T-helper 2 cell treated with Interferon-gamma antibody and Interleukin-4, amounts not matched to agents 5 μg/mL and 100 μg/mL, for 36 hours (primary cell): ENCODE measurements at regions not wholly inside any gene's neighbourhood (a gene's known extent, or its start where the extent isn't known, plus 50 kb on each side); places are given as distances from the start of the nearest gene placed in this dataset.
"Not testable (repeated sequence)": the region's sequence is repeated elsewhere in the genome, so short reads cannot be mapped to it uniquely, and the experiment has no call there.

Source experiments
- DNase-seq: peaks from one replicate; pipeline ENCODE4 v3.0.0; 2021; ENCODE audit warnings: low spot score
- H3K27ac Mint-ChIP-seq: one replicate; pipeline ENCODE4 v1.8.0; 2021; ENCODE audit warnings: mild to moderate bottlenecking, mixed read lengths
- H3K27me3 Mint-ChIP-seq: one replicate; pipeline ENCODE4 v1.8.0; 2021; ENCODE audit warnings: low read depth, mixed read lengths
- H3K36me3 Mint-ChIP-seq: one replicate; pipeline ENCODE4 v1.8.0; 2021; ENCODE audit warnings: low read depth, mixed read lengths
- H3K4me1 Mint-ChIP-seq: one replicate; pipeline ENCODE4 v1.8.0; 2021; ENCODE audit warnings: low read depth, mixed read lengths
- H3K4me3 Mint-ChIP-seq: one replicate; pipeline ENCODE4 v1.8.0; 2022; ENCODE audit warnings: mild to moderate bottlenecking, moderate library complexity, mixed read lengths
- H3K9me3 Mint-ChIP-seq: one replicate; pipeline ENCODE4 v1.8.0; 2021; ENCODE audit warnings: mixed read lengths

DNA sequence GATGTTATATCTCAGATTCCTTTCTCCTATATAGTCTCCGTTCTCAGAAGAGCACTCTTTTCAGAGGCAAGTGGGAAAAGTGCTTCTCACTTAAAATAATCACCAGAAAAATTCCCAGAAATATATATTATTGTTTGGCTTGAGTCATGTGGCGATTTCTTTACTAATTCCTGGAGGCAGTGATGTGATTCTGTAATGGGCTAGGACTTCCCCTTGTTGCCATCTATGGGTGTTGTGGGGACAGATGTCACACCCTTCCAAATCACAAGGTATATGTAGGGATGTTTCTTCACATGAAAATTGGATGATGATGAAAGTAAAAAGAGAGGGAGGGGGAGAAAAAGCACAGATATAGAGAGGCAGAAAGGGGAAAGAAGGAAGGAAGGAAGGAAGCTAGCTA lies 553.4 kb downstream of the PPP4R3C start:
- no peaks in the 10 kb centered on the region for H3K9me3 Mint-ChIP-seq
- no peak overlapping the region for H3K27ac Mint-ChIP-seq
- no peaks in the 10 kb centered on the region for H3K27me3 Mint-ChIP-seq
- no peaks in the 10 kb centered on the region for H3K4me1 Mint-ChIP-seq
- H3K4me3 Mint-ChIP-seq: no peak overlapping the region
- H3K36me3 Mint-ChIP-seq: no peaks in the 10 kb centered on the region
- no peak for DNase-seq

DNA sequence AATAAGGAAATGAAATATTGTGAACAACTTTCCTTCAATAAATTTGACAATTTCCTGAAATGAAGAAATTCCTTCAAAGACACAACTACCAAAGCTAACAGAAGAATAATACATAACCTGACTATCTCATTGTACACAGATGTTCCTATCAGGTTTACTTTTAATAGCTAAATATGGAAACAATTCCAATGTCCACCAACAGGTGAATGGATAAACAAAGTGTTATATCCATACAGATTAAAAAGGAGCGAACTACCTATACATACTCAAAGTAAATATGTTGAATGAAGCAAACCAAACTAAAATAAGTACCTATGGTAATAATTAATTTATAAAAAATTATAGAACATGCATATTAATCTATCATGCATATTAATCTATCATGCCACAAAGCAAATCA lies 554.9 kb downstream of the PPP4R3C start:
- Mint-ChIP-seq H3K27me3 (no peaks in the 10 kb centered on the region), H3K9me3 (no peaks in the 10 kb centered on the region), H3K36me3 (no peaks in the 10 kb centered on the region), H3K27ac (no peak overlapping the region), H3K4me1 (no peaks in the 10 kb centered on the region), H3K4me3 (no peak overlapping the region)
- DNase-seq: no peak

DNA sequence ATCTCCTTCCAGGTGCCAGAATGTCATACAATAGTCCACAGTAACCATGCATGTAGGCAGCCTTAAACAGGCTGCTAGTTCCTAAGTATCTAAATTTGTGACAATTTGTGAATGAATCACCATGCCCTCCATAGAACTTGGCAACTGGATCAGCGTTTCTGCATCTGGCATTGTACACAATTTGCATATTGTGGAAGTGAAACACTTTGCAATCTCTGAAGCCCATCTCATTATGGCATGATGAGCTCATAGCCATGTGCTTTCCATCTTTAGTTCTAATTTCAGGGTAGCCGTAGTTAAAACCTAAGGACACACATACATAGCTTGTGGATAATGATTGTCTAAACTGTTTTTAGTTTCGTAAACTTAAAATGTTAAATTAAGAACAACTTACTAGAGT lies 573.6 kb downstream of the PPP4R3C start:
- no peaks in the 10 kb centered on the region for H3K27me3 Mint-ChIP-seq
- H3K4me3 Mint-ChIP-seq: no peak overlapping the region
- DNase-seq: no peak
- no peaks in the 10 kb centered on the region for H3K4me1 Mint-ChIP-seq
- H3K36me3 Mint-ChIP-seq: no peaks in the 10 kb centered on the region
- H3K27ac Mint-ChIP-seq: no peak overlapping the region
- H3K9me3 Mint-ChIP-seq: peaks cover 4% of the 10 kb centered on the region

DNA sequence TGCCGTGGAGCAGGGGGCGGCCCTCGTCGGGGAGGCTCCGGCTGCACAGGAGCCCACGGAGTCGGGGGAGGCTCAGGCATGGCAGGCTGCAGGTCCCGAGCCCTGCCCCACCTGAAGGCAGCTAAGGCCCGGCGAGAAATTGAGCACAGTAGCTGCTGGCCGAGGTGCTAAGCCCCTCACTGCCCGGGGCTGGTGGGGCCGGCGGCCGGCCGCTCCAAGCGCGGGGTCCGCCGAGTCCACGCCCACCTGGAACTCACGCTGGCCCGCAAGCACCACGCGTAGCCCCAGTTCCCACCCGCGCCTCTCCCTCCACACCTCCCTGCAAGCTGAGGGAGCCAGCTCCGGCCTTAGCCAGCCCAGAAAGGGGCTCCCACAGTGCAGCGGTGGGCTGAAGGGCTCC lies 589.4 kb downstream of the PPP4R3C start:
- H3K27ac Mint-ChIP-seq: no peak overlapping the region
- DNase-seq: no peak
- no peaks in the 10 kb centered on the region for H3K27me3 Mint-ChIP-seq
- no peak overlapping the region for H3K4me3 Mint-ChIP-seq
- no peaks in the 10 kb centered on the region for H3K36me3 Mint-ChIP-seq
- H3K4me1 Mint-ChIP-seq: no peaks in the 10 kb centered on the region
- H3K9me3 Mint-ChIP-seq: no peaks in the 10 kb centered on the region

DNA sequence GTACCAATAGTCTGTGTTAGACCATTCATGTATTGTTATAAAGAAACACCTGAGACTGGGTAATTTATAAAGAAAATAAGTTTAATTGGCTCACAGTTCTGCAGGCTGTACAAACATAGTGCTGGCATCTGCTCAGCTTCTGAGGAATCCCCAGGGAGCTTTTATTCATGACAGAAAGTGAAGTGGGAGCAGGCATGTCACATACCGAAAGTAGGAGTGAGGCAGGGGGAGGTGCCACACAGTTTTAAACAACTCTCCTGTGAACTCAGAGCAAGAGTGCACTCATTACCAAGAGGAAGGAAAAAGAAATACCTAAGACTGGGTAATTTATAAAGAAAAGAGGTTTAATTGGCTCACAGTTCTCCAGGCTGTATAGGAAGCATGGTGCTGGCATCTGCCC lies 591.2 kb downstream of the PPP4R3C start:
- no peak overlapping the region for H3K27ac Mint-ChIP-seq
- no peak overlapping the region for H3K4me3 Mint-ChIP-seq
- H3K9me3 Mint-ChIP-seq: no peaks in the 10 kb centered on the region
- H3K4me1 Mint-ChIP-seq: no peaks in the 10 kb centered on the region
- no peaks in the 10 kb centered on the region for H3K36me3 Mint-ChIP-seq
- no peak for DNase-seq
- no peaks in the 10 kb centered on the region for H3K27me3 Mint-ChIP-seq

DNA sequence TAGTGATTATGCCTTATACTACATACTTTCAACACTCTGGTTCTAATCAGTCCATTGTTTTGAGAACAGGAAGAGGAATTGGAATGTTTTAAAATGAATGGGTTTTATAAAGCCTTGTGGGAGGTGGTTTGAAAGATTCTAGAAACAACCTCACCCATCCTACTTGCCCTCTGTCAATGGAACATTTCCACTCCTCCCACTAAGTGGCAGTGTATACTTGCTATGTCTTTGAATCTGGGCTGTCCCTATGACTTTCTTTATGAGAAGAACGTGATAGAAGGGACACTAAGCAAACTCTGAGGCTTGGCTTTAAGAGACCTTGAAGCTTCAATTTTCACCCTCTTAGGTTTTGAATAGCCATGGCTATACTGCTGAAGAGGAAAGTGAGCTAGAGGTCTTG lies 611.2 kb downstream of the PPP4R3C start:
- no peak for DNase-seq
- Mint-ChIP-seq H3K27ac (no peak overlapping the region), H3K27me3 (no peaks in the 10 kb centered on the region), H3K4me3 (no peak overlapping the region), H3K4me1 (no peaks in the 10 kb centered on the region), H3K9me3 (peaks cover 3% of the 10 kb centered on the region), H3K36me3 (no peaks in the 10 kb centered on the region)

DNA sequence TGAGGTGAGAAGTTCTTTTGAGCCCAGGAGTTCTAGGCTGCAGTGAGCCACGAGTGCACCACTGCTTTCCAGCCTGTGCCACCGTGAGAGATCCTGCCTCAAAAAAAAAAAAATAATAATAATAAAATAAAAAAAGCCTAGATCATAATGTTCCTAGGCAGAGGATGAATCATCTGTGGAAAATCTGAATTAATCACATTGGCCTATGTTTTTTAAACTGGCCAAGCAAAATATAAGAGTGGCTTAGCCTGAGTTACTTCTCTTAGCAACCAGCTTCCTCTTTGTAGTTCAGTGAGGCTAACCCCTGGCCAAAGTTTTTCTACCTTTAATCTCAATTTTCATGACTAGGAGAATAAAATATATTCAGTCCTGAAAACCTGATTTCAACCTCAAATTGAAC lies 614.6 kb downstream of the PPP4R3C start:
- Mint-ChIP-seq H3K27ac (no peak overlapping the region), H3K9me3 (no peaks in the 10 kb centered on the region), H3K27me3 (no peaks in the 10 kb centered on the region), H3K36me3 (no peaks in the 10 kb centered on the region), H3K4me1 (no peaks in the 10 kb centered on the region), H3K4me3 (no peak overlapping the region)
- DNase-seq: no peak

DNA sequence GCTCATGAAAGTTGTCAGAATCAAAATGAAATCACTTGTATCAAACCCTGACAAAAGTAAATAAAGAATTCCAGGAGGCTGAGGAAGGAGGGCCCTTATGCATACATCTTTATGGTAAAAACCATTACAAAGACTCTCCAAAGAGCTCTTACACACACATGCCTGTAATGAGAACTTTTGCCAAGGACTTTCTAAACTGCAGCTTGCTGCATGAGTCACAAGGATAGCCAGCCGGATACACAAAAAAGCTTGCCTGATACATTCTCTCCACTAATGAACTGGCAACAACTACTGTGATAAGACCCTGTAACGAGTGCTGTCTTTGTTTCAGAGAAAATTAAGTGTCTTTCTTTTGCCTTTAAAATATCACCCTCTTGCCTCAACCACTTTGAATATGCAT lies 618.1 kb downstream of the PPP4R3C start:
- no peak for DNase-seq
- Mint-ChIP-seq H3K36me3 (no peaks in the 10 kb centered on the region), H3K27ac (no peak overlapping the region), H3K4me1 (no peaks in the 10 kb centered on the region), H3K9me3 (no peaks in the 10 kb centered on the region), H3K27me3 (no peaks in the 10 kb centered on the region), H3K4me3 (no peak overlapping the region)

DNA sequence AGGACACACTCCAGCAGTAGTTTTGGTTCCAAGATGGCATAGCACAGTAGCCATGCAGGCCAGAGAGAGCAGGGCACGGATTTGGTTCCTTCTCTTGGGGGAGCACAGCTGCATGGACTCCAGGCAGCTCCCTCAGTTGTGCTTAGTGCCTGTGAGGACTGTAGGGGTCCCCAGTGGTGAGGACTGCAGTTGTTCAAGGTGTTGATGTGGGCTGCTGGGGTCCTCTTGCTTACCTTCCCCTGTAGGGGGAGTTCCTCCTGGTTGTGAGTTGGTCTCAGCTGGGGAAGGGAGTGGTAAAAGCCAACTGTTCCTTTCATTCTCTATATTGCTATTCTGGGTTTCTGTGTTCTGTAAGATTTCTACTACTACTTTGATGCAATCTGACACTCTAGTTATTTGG lies 606.5 kb downstream of the MAGEB5 start:
- no peaks in the 10 kb centered on the region for H3K36me3 Mint-ChIP-seq
- no peak overlapping the region for H3K4me3 Mint-ChIP-seq
- peaks cover 6% of the 10 kb centered on the region for H3K9me3 Mint-ChIP-seq
- no peak overlapping the region for H3K27ac Mint-ChIP-seq
- H3K4me1 Mint-ChIP-seq: no peaks in the 10 kb centered on the region
- no peak for DNase-seq
- no peaks in the 10 kb centered on the region for H3K27me3 Mint-ChIP-seq

DNA sequence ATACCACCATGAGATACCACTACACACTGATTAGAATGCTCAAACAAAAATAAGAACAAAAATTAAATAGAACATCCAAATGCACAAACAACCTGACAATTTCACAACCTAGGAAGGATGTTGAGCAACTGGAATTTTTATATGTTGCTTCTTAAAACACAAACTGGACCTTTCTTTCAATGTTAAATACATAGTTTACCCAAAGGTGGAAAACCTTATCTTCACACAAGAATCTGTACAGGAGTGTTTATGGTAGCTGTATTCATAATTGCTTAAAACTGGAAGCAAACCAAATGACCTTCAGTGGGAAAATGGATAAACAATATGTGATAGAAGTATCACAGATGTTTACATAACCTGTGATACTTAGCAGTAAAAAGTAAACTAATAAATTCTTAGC lies 573.8 kb downstream of the MAGEB5 start:
- Mint-ChIP-seq H3K4me3 (no peak overlapping the region), H3K27ac (no peak overlapping the region), H3K9me3 (no peaks in the 10 kb centered on the region), H3K4me1 (no peaks in the 10 kb centered on the region), H3K27me3 (no peaks in the 10 kb centered on the region), H3K36me3 (no peaks in the 10 kb centered on the region)
- DNase-seq: no peak

DNA sequence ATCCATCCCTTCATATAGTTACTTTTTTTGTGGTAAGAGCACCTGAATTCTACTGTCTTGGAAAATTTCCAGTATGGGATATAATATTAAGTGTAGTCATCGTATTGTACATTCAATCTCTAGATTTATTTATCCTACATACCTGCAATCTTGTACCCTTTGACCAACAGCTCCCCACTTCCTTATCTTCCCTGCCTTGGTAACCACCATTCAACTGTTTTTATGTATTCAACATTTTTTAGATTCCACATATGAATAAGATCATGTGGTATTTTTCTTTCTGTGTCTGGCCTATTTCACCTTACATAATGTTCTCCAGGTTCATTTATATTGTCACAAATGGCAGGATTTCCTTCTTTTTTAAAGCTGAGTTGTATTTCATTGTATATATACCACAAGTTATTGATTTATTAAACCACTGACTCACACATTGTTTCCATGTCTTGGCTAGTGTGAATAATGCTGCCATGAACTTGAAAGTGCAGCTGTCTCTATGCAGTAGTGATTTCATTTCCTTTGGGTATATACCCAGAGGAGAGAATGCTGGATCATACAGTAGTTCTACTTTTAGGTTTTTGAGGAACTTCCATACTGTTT lies 572.5 kb downstream of the MAGEB5 start:
- no peaks in the 10 kb centered on the region for H3K4me1 Mint-ChIP-seq
- H3K27me3 Mint-ChIP-seq: no peaks in the 10 kb centered on the region
- no peak overlapping the region for H3K27ac Mint-ChIP-seq
- no peaks in the 10 kb centered on the region for H3K9me3 Mint-ChIP-seq
- no peaks in the 10 kb centered on the region for H3K36me3 Mint-ChIP-seq
- no peak overlapping the region for H3K4me3 Mint-ChIP-seq
- DNase-seq: no peak

DNA sequence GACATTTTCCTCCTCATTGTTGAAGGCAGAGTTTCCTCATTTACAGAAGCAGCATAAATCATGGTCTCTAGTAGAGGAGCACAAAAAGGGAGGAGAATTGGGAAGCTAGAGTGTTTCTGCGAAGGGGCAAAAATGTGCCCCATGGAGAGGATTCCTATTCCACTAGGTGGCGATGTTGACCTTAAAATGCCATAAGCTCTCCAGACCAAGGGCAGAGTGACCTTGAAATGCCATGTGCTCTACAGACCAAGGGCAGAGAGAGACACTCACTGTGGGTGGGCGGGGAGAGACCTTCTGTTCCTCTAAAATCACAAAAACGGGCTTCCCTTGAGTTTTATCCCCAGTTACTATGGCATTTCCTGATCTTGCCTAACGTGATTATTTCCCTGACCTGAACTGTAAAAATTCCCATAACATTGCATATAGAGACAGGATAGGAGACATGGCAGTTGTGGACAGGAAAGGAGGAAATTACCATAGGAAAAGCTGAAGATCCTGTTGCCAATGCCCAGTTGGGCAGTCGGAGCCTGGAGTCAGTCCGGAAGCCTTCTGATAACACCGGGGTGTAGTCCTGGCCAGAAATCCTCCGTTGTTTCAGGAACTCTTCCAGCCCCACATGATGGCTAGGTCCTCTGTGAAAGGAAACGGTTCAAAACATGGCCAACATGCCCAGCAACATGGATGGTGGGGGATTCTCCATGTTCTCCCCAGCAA lies 567.7 kb downstream of the MAGEB5 start:
- Mint-ChIP-seq H3K4me3 (no peak overlapping the region), H3K36me3 (no peaks in the 10 kb centered on the region), H3K27ac (no peak overlapping the region), H3K4me1 (no peaks in the 10 kb centered on the region), H3K9me3 (peaks cover under 1% of the 10 kb centered on the region), H3K27me3 (no peaks in the 10 kb centered on the region)
- DNase-seq: peak; percentile 2

DNA sequence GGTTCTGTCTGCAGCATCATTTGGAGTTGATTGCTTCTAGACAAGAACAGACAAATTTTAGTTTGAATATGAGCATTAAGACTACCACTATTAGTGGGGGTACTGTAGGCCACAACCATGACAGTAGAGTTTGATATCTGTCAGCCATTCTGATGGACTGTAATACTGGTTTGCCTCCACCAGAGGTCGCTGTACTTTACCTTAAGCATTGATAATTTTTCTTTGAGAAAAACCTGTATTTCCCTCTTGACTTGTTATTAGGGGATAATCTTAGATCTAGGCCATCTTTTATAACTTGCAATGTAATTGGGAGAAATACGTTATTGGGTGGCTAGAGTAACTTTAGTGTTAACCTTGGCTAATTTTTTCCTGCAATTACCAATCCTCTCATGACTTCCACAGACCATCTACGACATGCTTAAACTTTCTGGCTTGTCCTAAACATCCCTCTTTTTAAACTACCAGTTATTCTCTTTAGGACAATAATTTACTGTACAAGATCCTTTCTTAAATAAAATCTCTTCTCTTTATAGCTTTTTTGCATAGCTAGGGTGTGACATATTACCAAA lies 562.4 kb downstream of the MAGEB5 start:
- H3K27ac Mint-ChIP-seq: no peak overlapping the region
- H3K27me3 Mint-ChIP-seq: no peaks in the 10 kb centered on the region
- H3K4me3 Mint-ChIP-seq: no peak overlapping the region
- DNase-seq: no peak
- H3K4me1 Mint-ChIP-seq: no peaks in the 10 kb centered on the region
- no peaks in the 10 kb centered on the region for H3K36me3 Mint-ChIP-seq
- H3K9me3 Mint-ChIP-seq: peaks cover 12% of the 10 kb centered on the region

DNA sequence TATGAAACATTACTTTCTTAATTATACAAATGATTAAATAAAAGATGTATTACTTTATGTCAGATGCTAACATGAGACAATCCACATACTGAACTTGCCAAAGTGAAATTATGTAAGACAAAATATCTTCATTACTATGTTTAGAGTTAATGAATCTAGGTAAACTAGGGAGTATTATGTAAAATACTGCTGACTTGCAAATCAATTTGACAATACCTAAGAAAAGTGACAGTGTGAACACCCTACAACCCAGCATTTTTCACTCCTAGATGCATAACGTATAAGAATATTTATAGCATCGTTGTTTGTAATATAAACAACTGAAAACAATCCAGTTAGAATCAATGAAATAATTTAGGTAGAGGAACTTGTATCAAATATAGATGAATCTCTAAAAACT lies 546.3 kb downstream of the MAGEB5 start:
- Mint-ChIP-seq H3K27ac (no peak overlapping the region), H3K36me3 (no peaks in the 10 kb centered on the region), H3K27me3 (no peaks in the 10 kb centered on the region), H3K9me3 (peaks cover 4% of the 10 kb centered on the region), H3K4me1 (no peaks in the 10 kb centered on the region), H3K4me3 (no peak overlapping the region)
- no peak for DNase-seq

DNA sequence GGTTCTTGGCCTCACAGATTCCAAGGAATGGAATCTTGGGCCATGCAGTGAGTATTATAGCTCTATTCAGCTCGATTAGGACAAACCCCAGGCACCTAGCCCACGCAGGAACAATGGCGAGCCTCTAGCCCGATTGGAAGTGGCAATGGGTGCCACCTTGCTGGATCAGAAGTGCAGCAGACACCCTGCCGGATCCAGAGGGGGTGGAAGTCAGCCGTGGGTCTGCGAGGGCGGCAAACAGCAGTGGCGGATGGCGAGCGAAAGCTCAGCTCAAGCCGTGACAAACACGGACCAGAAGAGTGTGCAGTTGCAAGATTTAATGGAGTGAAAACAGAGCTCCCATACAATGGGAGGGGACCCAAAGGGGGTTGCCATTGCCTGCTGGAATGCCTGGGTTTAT lies 539.8 kb downstream of the MAGEB5 start:
- H3K4me1 Mint-ChIP-seq, H3K27me3 Mint-ChIP-seq, H3K9me3 Mint-ChIP-seq, DNase-seq, H3K36me3 Mint-ChIP-seq, H3K27ac Mint-ChIP-seq, H3K4me3 Mint-ChIP-seq: not testable (repeated sequence)
